T-helper 1 cell (primary cell): ENCODE measurements at regions not wholly inside any gene's neighbourhood (a gene's known extent, or its start where the extent isn't known, plus 50 kb on each side); places are given as distances from the start of the nearest gene placed in this dataset.
"Not testable (repeated sequence)": the region's sequence is repeated elsewhere in the genome, so short reads cannot be mapped to it uniquely, and the experiment has no call there.

Source experiments
- DNase-seq, 5 donors: peaks; one replicate each; pipeline ENCODE4 v3.0.0-alpha.2; 2012 to 2020

DNA sequence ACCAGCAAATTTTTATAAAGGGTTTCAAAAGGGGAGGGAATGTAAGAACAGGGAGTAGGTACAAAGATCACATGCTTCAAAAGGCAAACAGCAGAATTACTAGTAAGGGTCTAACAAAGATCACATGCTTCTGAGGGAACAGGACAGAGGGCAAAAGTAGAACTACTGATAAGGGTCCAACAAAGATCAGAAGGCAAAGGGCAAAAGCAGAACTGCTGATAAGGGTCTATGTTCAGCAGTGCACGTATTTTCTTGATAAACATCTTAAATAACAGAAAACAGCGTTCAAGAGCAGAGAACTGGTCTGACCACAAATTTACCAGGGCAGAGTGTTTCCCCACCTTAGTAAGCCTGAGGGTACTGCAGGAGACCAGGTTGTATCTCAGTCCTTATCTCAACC is 469.5 kb upstream of the PIK3R1 start:
- no peak for DNase-seq

DNA sequence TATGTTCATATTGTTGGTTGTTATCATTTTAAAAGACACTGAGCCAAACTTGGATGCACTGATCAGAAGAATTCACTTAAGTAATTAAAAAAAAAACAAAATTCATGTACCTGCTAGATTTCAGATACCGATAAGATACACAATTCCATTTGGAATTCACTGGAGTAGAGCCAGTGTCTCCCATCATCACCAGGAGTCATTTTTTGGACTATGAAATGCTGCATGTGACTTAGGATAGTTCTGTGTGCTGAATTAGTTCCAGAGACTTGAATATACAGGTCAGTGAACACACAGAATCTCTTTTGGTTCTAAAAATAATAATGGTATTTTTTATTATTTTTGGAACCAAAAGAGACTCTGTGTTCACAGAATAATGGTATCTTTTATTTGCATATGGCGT is 482.6 kb upstream of the PIK3R1 start:
- DNase-seq = no peak

DNA sequence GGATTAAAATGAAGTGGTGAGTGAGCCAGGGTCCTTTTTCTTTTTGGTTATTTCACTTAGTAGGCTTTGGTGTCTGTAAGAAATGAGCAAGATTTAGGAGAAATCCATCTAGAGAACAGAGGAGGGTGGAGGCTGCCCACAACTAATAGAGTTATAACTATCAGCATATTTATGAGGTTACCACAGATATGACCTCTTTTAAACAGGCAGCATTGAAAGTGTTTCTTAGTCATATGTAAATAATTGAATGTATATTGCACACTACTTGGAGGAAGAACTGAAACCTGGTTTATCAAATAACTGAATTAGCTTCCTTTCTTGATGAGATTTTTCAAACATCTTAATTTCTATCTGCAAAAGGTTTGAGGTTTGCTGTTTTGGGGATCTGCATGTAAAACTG is 483.1 kb upstream of the PIK3R1 start:
- DNase-seq = no peak

DNA sequence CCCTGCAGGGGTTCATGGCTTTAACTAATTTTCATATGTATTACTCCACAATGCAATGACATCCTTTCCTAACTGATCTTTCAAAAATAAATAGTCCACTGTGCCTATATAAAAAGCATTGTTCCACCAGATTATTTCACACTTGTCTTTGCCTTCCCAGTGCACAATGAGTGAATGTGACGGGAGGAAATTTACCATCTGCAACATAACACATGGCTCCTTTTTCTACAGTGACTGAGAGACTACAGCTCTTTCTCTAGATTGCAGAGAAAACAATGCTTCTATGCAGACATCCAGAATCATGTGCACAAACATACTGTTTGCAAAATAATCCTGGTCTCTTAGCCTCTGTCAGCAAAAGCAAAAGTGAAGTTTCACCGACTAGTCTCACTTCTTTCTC is 483.7 kb upstream of the PIK3R1 start:
- no peak for DNase-seq

DNA sequence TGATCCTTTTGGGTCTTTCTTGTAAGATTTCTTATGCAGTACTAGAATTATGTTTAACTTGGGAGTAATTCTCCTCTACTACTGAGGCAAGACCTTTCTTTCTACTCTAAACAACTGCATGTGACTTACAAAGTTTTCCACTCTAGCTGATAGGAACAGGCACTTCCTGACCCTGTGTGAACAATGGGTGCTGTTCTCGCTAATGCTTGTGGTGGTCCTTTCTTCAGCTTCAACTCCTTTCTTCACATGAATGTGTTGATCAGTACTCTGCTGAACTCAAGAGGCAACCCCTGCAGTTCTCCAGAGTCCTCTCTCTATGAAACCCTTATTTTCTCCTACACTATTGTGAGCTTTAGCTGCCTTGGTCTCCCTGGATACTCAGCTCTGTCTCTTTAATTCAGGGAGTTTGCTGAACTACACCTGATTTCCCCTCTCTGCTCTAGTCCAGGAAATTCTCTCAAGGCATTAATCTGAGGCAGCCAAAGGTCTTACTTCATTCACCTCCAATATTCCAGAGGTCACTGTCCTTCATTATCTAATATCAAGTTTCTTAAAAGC is 484.6 kb upstream of the PIK3R1 start:
- DNase-seq = no peak

DNA sequence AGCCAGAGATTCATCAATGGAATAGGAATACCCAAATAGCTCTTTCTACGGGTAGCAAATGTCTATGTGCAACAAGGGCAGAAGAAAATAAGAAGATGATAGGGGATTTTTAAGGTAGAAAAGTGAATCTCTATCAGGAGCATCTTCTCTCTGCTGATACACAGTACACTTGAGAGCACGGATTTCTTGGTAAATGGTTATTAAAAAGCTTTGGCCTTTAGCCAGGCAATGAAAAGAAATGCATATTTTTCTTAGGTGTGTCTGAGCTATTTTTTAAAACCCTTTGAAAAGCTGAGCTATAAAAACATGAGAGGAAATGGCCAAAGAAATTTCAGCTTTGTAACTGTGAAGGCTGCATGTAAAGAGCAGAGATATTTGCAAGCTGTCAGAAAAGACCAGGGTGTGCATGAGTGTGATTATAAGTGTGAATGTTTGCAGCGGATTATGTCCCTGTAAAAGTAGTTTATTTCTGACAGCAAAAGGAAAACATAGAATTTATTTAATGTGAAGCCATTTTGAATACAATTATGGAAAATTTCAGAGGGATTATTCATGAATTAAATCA is 487.1 kb upstream of the PIK3R1 start:
- no peak for DNase-seq

DNA sequence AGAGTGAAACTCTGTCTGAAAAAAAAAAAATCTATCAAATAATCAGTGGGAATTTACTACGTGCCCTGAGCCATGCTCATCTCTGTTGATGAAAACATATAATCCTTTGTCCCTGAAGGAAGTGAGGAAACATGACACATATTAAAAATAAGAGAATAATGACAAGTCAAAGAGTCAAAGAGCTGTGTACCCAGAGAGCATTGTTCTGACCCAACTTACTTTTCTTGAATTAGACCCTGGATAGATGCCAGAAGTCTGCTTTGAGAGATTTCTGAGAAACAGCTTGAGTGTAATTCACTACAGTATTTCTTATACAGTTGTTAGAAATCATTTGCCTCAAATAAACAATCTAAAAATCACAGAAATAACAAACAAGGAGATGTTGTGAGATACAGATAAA is 490.0 kb upstream of the PIK3R1 start:
- DNase-seq = no peak

DNA sequence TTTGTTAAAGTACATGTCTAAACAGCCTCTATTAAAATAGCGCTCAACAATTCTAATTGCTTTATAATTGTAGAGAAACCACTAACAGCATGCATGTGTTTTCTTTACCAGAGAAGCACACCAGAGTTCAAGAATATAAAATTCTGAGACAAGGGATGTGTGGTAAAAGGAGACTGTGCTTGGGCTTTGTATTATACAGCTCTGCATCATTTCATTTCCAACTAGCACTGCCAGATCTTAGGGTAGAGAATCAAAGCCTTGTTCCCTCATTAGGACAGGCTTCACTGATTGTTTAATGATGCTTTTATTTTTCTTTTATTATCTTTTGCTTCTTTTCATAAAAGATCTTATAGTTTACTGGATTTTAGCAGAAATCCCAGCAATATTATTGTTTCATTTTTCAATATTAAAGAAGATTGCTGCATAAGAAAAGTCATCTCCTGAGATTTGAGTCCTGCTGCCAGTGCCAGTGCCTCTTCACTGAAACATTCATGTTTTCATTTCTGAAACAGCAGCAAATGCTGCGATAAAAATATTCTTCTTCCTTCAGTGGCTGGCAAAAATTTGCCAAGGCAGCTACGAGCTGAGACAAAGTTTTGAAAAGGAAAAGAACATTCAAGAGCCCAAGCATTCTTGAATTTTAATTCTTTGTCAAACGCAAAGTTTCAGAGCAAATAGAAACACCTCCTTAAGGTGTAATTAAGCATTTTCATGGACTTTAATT is 491.0 kb upstream of the PIK3R1 start:
- DNase-seq = no peak

DNA sequence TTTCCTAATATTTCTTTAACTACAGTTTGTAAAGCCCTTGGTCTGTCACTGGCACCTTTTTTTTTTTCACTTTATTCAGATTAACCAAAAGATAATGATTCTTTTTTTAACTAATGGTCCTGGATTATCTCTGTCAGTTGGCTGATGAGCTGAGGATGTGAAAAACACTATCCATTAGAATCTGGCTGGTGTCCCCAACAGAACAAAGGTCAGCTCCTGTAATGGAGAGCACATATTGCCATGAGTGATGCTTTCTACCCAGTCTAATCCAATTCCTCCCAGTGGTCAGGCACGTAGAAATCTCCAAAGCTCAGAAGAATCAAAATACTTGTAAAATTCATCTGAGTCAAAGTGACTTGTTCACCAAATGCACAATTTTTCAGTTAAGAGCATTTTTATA is 491.7 kb upstream of the PIK3R1 start:
- no peak for DNase-seq

DNA sequence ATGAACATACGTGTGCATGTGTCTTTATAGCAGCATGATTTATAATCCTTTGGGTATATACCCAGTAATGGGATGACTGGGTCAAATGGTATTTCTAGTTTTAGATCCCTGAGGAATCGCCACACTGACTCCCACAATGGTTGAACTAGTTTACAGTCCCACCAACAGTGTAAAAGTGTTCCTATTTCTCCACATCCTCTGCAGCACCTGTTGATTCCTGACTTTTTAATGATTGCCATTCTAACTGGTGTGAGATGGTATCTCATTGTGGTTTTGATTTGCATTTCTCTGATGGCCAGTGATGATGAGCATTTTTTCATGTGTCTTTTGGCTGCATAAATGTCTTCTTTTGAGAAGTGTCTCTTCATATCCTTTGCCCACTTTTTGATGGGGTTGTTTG is 493.0 kb upstream of the PIK3R1 start:
- DNase-seq = not testable (repeated sequence)

DNA sequence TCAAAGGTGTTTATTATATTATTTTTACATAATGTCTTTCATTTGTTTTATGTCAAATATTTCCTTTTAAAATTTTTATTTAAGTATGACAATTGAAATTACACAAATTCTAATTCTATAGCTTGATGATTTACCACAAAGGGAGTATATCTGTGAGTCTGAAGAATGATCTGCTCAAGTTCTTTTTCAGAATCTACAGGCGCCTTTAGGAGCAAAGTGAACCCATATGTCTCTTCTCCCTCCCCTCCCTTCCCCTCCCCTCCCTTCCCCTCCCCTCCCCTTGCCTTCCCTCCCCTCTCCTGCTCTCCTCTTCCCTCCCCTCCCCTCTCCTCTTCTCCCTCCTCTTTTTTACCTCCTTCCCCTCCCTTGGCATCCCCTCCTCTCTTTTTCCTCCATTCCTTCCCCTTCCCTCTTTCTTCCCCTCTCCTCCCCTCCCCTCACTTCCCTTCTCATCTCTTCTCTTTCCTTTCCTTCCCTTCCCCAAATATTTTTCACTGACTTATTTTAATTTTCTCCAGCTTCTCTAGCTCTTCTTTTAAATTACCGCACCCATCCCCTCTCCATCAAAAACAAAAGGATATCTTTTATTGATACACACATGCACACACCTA is 495.3 kb upstream of the PIK3R1 start:
- DNase-seq = no peak

DNA sequence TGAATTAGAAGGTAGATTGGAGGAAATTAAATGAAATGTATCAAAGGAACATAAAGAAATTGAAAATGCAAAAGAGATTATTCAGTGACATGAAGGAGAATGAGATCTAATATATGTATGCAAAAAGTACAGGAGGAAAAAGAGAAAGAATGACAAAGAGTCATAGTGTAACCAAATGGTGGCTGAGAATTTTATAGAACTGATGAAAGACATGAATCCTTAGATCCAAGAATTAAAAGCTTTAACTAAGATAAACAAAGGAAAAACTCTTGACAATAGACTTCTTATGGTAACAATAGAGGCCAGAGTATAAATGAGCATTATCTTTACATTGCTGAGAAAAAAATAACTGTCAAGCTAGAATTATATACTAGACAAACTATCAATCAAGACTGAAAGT is 505.4 kb upstream of the CD180 start:
- DNase-seq = no peak

DNA sequence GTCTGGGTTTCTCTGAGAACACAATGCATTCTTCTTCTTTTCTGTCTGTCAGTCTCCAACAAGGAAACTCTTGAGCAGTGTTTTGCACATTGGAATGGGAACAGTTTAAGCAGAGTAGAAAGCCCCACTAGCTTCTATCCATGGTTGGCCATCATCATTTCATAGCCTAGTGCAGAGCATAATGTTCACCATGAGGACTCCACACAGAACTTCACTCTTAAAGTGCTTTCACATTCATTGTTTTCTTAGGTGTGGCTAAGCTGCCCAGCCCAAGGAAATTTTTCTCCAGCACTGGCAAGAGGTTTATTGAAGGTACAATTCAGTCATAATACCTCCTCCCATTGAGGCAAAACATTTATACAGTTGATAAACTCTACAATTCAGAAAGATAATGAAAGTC is 503.0 kb upstream of the CD180 start:
- no peak for DNase-seq

DNA sequence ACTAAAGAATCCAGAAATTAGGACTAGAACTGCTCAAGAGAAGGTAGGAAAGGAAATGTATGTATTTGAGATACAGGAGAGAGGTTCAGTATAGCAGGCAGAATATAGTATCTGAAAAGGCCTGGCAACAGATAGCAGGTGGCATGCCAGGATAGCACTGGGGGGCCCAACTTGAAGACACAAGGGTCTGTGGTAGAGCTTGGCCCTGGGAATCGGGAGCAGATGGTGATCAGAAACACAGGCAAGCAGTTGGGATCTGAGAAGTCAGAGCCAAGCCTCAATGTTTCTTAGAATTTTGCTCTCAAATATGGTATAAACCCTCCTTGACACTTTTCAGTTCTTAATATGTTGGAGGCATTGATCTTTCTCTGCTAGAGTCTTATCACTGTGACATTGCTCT is 499.8 kb upstream of the CD180 start:
- no peak for DNase-seq

DNA sequence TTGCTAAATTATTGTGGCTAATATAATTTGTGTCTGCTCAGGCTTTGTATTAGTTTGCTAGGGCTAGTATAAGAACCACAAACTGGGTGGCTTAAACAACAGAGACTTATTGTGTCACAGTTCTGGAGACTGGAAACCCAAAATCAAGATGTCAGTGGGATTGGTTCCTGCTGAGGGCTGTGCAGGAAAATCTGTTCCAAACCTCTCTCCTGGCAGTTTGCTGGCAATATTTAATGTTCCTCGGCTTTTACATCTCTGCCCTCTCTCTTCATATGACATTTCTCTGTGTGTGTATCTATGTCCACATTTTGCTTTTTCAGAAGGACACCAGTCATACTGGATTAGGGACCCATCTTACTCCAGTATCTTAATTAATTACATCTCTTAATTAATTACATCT is 498.8 kb upstream of the CD180 start:
- no peak for DNase-seq

DNA sequence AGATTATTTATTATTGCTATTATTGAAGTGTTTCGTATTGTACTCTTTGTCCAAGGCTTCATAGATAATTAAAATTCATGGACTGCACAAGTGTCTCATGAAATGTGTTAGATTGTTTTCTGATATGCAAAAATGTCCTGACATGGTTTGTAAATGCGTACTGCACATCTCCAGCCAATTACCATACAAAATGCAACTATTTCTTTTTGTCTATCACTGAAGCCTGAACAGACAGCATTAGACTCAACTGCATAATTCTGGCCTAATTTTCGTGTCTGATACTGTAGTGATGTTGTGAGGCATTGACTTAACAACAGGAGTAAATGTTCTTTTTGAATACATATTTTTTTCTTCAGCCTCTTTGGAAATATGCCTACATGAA is 498.2 kb upstream of the CD180 start:
- DNase-seq = no peak

DNA sequence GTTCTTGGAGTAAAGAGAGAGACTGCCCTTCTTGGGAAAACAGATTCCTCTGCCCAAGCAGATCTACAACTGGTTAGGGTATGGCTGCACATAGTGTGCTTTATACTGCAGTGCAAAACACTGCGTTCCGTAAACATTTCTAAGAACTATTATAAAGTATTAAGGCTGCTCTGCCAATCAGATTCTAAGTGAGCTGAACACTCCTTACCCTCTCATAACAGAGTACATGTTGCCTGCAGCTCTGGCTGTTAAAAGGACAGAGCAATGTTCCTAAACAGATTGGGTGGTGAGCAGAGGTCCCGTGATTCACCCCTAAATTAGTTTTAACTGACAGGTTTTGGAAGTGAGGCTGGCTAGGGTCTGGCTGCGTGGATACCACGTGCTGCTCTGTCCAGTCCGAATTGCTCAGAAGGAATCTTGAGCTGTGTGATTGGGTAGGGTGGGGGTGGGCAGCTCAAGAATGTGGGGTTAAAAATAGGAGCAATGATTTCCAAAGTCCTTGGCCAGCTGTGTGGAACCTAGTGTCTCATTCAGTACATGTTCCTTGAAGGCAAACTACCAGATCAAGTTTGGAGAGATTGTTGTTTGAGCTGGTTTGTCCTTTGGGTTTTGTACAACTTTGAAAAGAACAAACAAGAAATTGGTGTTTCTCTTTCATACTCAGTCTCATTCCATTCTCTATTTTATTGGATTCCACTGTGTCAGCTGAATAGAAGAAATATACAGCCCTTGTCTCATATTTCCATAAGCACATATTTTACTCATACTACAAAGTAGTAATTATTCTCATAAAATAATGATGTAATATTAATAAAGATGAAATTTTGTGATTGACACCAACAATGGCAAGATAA is 497.6 kb upstream of the CD180 start:
- DNase-seq = no peak

DNA sequence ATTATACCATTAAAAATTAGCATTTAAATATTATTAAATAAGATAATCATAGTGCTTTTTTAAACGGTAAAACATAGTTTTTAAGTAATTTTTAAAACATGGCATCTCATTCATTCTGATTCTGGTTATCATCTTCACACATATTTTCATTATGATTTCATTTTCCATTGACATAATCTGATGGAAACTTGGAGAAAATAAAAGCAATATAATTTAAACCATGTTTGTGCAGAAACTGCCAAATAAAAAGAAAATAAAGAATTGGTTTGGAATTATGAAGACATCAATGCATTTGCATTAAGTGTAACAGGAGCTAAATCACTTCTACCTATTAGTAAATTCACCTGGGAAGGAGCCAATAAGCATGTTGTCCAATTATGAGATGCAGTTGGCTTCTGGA is 490.1 kb upstream of the CD180 start:
- DNase-seq = no peak

DNA sequence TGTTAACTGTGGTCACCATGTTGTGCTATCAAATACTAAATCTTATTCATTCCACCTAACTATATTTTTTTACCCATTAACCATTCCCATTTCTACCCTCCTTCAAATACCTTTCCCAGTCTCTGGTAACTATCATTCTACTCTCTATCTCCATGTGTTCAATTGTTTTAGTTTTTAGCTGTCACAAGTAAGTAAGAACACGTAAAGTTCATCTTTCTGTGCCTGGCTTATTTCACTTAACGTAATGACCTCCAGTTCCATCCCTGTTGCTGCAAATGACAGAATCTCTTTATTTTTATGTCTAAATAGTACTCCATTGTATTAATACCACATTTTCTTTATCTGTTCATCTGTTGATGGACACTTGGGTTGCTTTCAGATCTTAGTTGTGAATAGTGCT is 485.1 kb upstream of the CD180 start:
- DNase-seq = no peak

DNA sequence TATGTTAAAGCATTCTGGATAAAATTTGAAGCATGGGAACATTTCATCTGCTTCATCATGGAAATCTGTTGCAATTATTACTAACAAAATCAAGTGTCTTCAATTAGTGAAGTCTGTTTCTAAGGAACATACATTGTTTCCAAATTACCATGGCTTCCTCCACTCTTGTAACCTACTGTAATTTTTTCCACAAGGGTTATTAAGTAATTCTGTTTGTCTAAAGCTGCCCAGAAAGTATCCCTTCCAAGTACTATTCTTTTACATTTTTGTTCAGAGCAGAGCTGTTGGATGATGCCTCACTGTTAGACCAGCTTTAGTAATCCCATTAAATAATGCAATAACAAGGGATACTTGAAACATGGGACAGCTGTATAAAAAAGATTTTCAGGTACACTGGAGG is 483.5 kb upstream of the CD180 start:
- no peak for DNase-seq

DNA sequence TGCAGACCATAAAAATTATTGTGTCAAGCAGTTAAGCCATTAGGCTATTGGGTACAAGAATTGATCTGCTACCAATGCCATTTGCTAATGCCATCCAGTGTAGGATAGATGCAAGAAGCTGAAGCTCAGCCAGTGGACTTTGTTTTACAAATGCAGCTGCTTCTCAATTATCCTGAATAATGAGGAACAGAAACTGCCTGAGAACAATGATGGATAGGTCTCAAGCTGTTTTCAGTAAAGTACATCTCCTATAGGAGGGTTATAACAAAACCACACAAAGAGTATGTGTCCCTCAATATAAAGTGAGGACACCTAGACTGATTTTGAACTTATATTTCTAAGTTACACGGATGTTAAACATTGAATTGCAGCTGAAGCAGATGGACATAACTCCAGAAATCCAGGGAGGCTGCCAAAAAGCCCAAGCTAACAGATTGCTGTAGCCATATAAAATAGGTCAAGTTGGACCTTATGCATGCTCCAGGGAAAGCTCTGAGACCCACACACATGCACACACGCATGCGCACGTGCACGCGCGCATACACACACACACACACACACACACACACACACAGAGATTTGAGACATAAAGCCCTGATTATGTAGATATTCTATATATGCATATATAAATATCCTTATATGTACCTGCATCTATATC is 482.7 kb upstream of the CD180 start:
- DNase-seq = no peak

DNA sequence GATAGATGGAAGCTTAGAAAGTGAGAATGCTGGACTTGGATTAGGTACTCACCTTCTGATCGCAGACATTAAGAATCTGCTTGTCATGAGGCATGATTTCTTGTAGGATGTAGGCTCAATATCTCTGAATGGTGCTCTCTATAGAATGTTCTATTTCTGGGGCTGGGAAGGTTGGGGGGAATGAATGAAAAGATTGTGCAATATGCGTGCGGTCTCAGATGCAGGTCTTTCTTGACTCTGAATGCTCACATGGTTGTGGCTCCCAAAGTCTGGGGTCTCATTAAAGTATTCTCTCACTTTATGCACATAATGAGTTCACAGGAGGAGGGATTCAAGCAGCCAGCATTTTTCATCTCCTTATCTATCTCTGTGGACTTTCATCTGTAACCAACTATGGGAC is 482.0 kb upstream of the CD180 start:
- no peak for DNase-seq

DNA sequence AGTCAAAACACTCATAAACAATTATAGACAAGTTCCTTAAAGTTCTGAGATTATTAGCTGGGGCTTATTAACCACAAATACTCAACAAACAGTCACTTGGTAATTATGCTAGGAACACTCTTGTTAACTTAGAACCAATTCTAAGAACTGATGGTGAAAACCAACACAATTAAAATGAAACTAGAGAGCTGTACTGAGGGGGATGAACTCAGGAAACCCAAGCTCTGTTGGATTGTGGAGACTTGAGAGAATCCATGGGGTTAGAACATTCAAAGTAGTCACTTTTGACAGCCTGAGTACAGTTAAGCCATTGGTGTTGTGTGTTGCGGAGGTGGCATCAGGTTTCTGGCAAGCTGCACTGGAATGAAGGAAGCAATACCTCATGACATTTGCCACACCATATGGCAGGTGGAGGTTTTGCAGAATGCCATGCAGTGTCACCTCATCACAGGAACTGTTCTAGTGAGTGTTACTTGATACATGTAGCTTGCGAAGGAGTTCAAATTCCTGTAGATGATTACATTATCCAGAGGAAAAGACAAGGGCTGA is 480.9 kb upstream of the CD180 start:
- DNase-seq = no peak
